ENCODE measurements at regions not wholly inside any gene's neighbourhood (a gene's known extent, or its start where the extent isn't known, plus 50 kb on each side); places are given as distances from the start of the nearest gene placed in this dataset.

DNA sequence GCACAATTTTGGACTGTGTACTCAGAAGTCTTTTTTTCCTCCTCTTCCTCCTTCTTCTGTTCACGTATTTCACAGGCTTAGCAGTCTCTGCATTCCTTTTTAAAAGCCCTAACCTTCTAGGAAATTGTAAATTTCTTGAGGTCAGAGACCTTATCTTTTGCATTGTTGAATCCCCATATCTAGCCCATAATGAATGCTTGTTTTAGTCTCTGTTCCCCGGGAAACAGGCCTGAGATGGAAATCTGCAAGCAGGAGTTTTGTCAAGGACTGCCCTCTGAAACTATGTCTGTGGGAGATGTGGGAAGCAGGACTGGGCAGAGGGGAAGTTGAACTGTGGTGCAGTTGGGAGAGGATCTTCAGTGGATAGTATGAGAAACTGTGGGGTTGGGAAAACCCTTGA lies 272.2 kb upstream of the DAB1 start:
- no peak for TF ChIP-seq EP300 (IDR thresholded peaks at IDR 0.05; ENCODE audit: borderline replicate concordance)
- no peak for TF ChIP-seq TAF1 (IDR thresholded peaks at IDR 0.05; ENCODE audit: low read depth)
- no peak for TF ChIP-seq TEAD4 (IDR thresholded peaks at IDR 0.05)
- TF ChIP-seq RAD21 (IDR thresholded peaks at IDR 0.05; ENCODE audit: low read depth), result no peak
- TF ChIP-seq, protein P1, sequence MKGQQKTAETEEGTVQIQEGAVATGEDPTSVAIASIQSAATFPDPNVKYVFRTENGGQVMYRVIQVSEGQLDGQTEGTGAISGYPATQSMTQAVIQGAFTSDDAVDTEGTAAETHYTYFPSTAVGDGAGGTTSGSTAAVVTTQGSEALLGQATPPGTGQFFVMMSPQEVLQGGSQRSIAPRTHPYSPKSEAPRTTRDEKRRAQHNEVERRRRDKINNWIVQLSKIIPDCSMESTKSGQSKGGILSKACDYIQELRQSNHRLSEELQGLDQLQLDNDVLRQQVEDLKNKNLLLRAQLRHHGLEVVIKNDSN (IDR thresholded peaks at IDR 0.05), result no peak
- TF ChIP-seq EGR1 (IDR thresholded peaks at IDR 0.05), result no peak
- TF ChIP-seq REST (IDR thresholded peaks at IDR 0.05; ENCODE audit: low read depth), result no peak
- TF ChIP-seq, protein P2, sequence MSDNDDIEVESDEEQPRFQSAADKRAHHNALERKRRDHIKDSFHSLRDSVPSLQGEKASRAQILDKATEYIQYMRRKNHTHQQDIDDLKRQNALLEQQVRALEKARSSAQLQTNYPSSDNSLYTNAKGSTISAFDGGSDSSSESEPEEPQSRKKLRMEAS (IDR thresholded peaks at IDR 0.05), result no peak
- no peak for TF ChIP-seq ZBTB7A (IDR thresholded peaks at IDR 0.05; ENCODE audit: low read depth)
- TF ChIP-seq CEBPB (IDR thresholded peaks at IDR 0.05), result no peak
- no peak for TF ChIP-seq NFIC (IDR thresholded peaks at IDR 0.05)

All from Ishikawa (cell line).